Pulmonary artery endothelial cell (primary cell): ENCODE measurements at regions not wholly inside any gene's neighbourhood (a gene's known extent, or its start where the extent isn't known, plus 50 kb on each side); places are given as distances from the start of the nearest gene placed in this dataset.

Experiments
- DNase-seq: peaks from one replicate; pipeline ENCODE4 v3.0.0-alpha.2; 2011; ENCODE audit warnings: low read depth, low spot score

DNA sequence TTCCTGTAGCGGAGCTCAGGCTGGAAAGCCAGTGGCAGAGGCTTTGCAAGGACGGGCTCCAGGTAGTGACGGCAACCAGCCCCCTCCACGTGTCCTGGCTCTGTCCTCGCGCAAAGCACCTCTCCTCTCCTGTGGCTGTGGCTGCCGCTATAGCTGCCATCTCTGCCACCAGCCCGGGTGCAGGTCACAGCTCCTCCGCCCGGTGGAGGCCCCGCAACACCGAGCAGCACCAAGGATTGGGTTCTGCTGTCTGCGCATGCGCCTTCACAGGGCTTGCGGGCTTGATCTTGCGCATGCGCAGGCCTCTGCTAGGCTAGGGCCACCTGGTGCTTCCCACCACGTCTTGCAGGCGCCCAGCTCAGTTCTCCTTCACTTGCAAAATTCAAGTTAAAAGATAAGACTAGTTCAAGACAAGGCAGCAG is 625.4 kb downstream of the QKI start:
- no peak for DNase-seq

DNA sequence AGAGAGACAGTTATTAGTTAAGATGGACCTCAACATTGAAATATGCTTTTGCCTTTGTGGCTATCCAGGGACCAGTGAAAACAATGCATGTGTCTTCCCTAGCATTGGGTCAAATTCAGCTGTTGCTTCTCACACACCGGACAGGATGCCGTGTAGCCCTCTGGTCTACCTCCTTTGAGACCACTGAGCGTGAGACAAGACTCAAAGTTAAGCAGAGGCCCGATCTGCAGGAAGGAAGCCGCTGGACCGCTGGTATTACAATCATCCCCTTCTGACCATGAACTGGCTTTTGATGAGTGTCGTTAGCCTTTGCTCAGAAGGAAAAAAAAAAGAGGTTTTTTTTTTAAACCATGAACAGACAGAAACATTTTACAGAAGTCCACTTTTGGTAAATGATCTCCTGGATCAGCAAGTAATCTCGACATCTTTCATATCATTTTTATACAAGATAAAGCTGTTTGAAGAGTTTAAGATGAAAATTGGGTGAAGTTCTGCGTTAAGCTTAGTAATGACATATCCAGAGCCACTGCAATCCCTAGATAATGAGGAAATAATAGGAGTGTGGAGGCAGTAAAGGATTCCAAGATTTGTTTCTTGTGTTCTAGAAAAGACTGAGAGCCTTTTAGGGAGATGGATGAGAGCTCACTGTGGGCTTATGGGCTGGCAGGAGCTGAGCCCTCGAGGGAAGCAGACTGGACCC is 622.8 kb downstream of the QKI start:
- DNase-seq, result no peak

DNA sequence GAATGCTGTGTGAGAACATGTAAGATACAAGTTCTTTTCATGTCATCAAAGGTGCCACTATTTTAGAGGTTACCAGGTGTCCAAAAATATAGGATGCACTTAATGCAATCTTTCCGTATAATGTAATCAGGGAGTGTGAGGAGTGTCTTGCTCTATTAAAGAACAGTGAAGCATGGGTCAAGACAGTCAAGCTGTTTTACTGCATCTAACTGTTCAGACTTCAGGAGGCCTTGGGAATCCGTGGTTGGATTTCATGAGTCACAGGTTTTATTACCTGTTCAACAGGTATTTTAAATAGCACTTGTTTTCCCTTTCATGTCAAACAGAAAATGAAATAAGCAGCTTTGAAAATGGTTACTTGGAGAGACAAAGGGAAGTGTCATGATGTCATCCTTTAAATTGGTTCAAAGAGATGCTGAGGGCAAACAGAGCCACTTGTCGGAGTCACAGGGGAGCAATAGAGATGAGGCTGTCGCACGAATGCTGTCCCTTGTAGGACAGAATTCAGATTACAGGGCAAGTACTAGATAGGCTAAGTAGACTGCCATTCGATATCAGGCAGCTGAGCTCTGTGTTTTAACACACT is 621.5 kb downstream of the QKI start:
- no peak for DNase-seq

DNA sequence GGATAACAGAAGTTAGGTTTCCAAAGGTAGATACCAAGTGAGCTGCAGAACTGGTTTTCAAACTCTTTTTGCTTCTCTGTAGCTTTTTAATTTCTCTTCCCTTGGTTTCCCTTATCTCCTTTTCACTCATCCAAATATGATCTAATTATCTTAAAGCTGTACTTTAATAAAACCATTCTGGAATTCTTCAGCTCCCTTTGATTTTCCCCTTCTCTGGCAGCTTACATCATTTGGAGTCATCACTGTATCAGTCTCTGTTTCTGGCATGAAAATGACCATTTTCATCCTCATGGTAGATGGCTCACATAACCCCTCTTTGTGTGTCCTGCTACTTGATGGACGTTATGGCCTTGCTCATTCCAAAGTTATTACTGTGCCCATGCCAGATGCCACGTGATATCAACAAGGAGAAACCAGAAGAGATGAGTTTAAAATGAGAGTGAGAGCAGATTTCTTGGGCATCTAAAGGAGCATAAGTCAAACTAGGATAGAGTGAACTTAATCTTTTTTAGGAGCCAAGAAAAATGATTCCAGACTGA is 620.2 kb downstream of the QKI start:
- no peak for DNase-seq

DNA sequence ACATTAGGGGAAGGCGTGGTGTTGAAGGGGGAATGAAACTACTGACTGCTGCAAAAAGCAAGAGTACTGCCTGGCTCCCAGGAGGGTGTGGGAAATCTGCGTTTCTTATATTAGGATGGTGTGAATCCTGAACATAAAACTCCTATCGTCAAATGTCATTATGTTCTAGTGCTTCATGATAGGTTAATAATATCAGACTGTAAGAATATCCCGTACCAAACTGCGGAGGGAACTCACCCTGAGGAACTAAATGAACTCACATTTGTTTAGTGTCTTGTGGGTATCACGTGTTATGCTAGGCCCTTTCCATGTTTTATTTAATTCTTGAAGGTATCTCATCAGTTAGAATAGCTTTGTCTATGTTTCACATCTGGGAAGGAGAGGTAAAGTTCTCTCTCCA is 610.7 kb downstream of the QKI start:
- DNase-seq, result no peak

DNA sequence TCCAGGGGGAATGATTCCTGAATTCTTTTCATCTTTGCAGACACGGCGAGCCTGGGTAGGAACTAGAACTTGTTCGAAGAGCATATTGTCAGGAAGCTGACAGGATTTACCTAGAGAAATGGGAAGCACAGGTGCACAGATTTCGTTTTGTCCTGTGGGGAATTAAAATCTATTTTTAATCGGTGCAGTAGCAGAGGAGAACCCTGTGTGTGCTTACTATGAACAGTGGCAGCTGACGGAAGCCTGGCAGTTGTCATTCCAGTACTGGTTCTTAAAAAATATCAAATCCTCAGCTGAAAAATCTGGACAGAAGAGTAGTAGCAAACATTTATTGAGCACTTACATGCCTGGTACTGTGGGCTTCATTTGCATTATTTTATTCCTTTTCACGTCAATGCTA is 609.0 kb downstream of the QKI start:
- no peak for DNase-seq

DNA sequence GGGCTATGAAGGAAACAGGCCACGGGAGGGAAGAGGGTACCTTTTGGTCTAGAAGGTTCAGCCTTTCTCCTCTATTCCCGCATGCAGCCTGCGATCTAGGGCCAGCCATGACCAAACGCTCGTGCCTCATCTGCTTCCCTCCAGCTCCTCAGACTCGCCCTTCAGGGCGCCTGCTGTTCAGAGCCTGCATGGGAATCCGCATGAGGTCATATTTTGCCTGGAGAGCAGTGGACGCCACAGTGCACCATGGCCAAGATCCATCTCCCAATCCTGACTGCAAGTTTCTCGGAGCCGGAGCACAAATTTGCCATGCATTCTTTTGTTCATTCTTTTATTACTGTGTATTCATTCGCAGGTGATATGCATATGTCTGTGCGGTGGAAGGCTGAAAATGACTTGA is 608.1 kb downstream of the QKI start:
- DNase-seq, result no peak

DNA sequence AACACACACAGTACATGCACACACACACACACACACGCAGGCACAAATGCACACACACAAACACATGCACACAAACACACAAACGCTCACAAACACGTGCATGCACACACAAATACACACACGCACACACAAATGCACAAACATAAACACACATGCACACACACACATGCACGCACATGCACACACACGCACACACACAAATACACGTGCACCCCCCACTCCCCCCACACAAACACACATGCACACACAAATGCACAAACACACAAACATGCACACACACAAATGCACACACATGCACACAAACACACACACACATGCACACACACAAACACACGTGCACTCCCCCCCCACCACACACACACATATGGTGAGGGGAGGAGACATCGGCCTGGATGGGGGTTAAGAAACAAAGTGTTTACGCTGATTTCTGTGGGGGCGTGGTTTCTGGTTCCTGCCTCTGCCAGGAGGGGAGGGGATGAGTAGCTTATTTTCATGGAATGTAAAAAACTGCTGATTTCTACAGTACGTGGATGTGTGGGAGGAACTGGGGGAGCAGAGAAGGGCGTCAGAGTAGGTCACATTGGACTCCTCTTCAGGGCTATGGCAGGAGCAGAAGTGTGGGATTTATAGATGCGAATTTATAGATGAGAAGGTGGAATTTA is 607.2 kb downstream of the QKI start:
- DNase-seq, result no peak

DNA sequence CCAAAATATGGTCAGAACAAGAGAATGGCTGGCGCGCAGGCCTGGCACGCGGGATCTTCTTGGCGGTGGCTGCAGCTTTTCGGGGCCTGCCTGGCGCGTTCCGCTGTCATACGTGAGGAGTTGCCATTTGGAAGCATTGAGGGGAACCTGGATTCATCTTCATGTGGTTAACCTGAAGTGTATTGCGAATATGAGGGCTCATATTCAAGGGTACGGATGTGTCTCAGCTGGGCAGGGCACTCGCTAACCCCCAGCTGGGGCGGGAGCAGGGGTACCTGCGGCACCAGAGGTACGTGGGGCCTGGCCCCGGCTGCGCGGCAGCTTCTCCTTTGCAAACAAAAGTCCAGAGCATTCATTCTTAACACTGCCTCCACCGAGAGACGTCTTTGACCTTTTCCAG is 605.6 kb downstream of the QKI start:
- no peak for DNase-seq

DNA sequence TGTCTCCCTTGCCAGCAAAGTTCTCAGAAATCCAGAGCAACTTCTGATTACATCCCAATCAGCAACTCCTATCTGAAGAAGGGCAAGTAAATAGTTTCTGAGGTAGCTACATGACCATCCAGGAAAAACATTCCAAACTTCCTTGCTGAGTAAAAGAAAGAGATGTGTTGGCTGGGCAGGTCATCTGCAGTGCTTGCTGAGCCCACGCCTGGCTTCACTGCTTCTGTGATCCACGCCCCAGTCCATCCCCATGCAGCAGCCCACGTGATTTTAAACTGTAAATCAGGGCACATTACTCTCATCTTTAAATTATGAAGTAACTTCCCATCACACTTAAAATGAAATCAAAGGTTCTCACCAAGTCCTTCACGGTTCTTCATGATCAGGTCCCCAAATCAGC is 603.6 kb downstream of the QKI start:
- DNase-seq, result no peak

DNA sequence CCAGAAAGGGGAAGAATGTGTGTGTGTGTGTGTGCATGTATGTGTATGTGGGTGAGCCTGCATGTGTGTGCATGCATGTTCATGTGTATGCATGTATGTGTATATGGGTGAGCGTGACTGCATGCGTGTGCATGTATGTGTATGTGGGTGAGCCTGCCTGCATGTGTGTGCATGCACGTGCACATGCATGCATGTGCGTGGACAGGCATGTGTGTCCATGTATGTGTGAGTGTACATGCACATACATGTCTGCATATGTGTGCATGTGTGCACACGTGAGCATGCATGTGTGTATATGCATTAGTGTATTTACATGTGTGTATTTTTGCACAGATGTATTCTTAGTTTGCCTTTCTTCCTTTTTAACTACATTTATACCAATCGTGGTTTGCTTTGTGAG is 601.5 kb downstream of the QKI start:
- DNase-seq, result no peak

DNA sequence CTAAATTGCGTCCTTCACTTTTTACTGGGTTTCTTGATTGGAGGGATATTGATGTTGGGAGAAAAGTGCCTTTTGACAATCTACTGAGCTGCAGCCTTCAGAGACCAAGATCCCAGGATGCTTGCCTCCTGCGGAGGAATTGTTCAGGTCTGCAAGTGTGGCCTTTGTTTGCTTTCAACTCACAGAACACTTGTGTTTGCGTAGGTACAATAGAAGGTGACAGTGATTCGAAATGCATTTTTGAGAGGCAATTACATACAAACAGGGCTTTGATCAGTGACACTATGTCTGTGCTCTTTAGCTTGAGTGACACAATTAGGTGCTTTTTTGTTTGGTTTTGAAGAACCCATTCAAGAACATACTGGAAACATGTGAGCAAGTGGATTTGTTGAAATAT is 600.6 kb downstream of the QKI start:
- no peak for DNase-seq

DNA sequence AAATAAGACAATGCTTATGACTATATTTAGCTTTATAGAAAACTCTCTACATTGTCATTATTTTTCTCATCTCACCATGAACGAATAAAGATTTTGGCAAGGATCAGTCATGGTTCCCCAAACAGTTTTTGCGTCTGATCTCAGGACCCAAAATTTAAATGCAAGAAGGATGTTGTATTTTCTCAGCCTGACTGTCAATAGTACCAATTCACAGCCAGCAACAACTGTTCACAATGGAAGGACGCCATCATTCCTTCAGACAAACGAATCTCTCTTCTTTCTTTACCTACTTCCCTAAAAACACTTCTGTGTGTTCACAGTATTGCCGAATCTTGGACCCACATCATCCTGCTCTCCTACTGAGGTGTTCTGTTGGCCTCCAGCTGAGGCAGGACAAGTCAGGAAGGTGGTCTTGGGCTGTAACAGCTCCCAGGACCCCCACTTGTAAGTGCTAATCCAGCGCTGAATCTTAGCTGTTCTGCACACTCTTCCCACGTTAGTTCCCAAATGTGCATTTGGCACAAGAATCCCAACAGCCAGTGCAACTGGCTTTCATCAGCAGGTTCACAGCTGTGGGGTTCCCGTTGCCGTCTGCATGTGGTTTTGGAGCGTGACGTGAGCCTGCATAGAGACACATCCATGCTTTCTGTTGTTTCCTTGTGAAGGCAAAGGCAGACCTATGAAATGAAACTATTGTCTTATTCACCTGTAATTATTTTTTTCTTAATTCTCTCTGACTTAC is 600.0 kb downstream of the QKI start:
- DNase-seq, result no peak

DNA sequence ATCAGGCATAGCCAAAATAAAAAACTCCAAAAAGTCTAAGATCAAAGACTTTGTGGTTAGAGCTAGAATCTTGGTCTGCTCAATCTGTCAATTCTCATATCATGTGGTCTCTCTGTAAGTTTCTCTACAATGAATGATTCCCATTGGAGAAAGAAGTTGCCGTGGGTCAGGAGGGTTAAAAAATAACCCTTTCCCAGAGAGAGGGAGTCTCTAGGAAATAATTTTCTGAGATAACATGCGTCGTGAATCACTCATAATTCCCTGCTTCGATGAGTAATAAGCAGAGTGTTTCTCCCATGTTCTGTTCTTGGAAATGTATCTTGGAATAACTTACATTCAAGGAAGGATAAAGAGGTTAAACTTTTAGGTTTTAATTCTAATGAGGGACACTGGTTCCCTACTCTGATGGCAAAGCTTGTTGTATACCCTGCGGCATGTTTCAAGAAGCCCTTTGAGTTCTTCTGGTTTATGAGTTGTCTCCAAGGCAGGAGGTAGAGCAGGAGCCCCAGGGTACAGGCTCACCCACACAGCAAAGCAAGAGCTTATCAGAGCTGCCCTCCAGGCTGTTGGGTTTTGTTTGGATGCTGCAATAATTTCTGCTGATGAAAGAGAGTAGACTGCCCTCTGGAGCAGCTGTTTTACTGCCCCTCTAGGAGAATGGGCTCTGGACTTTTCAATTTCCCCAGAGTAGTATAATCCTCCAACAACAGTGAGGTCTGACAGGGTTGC is 599.1 kb downstream of the QKI start:
- DNase-seq, result no peak

DNA sequence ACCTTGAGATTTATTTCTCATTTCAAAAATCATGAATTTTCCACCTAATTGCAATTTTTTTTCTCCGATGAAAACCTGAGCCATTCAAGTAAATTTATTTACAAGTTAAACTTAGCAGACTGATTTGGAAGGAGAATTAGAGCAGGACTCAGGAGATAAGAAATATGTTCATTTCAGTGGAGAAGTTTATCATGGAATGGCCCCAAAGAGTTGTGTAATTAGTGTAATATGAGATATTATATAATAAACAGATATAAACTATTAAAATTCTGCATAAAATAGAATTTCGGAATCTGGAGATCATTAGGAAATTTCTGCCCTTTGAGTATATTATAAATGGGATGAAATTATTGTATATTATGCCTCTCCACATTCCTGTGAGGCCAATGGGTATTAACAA is 596.8 kb downstream of the QKI start:
- no peak for DNase-seq

DNA sequence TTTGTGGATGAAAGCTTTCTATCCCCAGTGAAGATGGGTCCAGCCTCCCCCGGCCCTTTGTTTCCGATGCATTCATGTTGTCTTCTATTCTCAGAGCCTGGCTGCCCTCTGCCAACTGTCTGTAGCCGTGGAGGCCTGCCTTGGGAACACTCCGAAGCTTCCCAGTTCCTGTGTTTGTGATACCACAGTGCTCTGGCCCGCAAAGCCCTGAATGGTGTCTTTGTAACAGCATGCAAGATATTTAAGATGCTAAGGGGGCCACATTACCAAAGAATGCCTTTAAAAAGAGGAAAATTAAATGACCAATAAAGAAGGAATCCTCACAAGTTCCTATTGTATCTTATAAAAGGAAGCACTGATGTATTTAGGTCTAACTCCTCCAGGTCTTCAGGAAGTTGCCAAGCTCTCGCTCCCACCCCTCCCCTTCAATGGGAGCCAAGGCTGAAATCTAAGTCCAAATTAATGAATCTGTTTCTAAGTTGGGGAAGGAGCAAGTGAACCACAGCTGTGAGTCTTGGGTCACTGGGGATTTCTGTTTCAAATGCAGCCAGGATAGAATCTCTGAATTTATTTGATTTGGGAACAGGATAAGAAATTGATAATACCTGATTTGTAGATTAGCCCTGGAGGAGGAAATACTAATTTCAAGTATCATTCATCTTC is 596.1 kb downstream of the QKI start:
- DNase-seq, result no peak

DNA sequence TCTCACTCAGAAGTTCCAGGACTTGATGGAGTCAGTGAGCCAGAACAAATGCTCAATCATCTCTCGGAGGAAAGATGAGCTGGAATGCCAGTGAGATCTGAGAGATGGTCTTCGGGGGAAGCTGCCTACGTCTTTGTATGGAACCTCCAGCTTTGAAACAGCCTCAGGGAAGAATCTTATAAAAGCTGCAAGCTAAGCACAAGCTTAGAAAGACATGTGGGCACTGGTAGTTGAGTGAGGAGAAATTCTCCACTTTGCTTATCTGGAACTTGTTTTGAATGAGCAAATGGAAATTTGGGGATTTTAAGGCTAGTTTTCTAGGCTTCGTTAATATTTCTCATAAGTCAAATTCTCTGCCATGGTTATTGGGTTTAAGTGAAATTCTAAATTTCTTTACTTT is 594.4 kb downstream of the QKI start:
- no peak for DNase-seq

DNA sequence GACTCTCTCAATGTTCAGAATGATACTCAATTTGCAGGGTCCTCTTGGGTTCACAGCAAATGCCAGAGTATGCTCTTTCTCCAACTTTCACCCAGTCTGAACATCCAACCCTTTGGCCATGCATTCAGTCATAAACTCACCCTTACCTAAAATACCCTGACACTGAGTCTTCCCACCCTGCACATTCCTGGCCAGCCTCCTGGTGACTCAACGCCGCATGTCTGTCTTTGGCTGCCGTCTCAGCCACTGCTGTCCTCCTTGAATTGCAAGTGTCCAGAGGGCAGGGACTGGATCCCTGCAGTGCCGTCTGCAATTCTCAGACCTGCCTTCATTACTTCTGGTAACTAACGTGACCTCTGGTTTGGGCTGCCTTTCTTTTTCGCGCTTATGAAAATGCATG is 593.4 kb downstream of the QKI start:
- DNase-seq, result no peak

DNA sequence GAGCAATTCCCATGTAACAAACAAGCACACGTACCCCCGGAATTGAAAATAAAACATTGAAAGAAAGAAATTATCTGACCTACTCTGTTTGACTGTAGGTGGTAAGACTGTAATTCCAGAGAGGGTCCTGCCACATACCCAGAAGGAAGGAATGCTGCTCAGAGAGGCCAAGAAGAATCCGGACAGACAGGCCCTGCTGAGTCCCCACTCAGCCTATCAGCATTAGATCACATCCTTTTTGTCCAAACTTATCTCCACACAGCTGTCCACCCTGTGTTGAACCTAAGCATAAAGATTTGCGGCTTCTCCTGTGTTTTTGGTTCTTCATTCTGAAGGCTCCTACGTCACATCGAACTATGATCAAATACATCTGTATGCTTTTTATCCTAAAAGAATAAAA is 591.9 kb downstream of the QKI start:
- DNase-seq, result no peak

DNA sequence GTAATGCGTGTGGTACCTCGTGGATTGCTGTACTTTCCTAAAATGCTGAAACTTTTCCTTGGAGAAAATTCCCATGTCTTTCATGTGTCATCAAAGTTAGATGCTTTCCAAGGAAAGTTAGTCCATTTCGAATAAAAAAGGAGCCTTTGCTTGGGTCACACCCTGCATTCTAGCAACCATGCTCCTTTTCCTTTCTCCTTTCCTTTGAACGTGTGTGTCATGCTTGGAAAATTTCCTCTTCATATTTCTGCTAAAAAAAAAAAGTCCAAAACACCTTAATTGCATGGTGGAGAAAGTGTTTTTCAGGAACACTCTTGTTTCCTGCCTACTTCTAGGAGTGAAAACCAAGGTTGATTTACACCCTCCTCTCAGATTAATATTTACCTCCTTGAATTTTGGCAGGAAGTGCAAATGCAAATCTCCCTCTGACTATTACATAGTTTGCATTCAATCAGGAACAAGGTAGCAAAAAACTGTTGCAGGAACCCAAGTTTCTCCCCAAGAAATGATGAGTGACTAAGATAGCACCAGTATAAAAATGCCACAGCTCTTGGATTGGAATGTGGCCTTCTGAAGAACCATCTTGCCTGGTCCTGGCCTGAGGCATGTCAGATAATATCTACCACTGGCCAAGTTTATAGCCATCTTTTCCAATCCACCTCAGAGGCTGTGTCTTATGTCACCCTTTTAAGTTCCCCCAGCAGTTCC is 590.6 kb downstream of the QKI start:
- DNase-seq, result no peak
